ENCODE measurements at regions not wholly inside any gene's neighbourhood (a gene's known extent, or its start where the extent isn't known, plus 50 kb on each side); places are given as distances from the start of the nearest gene placed in this dataset.

DNA sequence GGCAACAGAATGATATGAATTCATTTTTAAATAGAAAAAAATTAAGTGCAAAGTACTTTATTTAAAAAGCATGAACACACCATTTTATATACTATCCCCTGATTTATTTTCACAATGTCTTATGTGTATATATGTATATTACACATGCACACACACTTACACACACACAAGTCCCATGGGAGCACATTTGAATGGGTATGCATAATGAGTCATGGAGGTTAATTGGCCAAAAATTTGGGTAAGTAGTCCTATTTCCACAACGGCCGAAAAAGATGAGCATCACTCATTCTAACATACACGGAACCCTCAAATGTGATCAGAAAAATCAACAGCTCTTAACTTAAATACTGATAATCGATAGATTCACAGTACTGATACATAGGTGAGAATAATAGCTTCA is 97.4 kb upstream of the NABP1 start:
- intact Hi-C loops (cut with DNase I), result no loop called here
- no peak for DNase-seq (ENCODE audit: extremely low spot score)
- Histone ChIP-seq H3K4me1 (no peaks in the 10 kb centered on the region), H3K4me3 (no peak overlapping the region), H3K9me3 (no peaks in the 10 kb centered on the region), H3K36me3 (no peaks in the 10 kb centered on the region), H3K27ac (replicated peaks in 1 of 4) (no peak overlapping the region), H3K27me3 (no peaks in the 10 kb centered on the region)
- WGBS, result 84% methylated on average over 4 of the region's 4 CpGs
- no peak for TF ChIP-seq POLR2AphosphoS5 (IDR thresholded peaks at IDR 0.05)
- TF ChIP-seq POLR2A (IDR thresholded peaks at IDR 0.05; ENCODE audit: low read depth), result no peak
- no peak for TF ChIP-seq CTCF (IDR thresholded peaks at IDR 0.05)
- TF ChIP-seq EP300 (IDR thresholded peaks at IDR 0.05), result no peak

GRCh38 chr2:191581003-191581402 is 96.9 kb upstream of the NABP1 start:
- Histone ChIP-seq H3K27me3 (no peaks in the 10 kb centered on the region), H3K36me3 (no peaks in the 10 kb centered on the region), H3K4me3 (no peak overlapping the region), H3K9me3 (no peaks in the 10 kb centered on the region), H3K27ac (replicated peaks in 1 of 4) (no peak overlapping the region), H3K4me1 (no peaks in the 10 kb centered on the region)
- no peak for DNase-seq (ENCODE audit: extremely low spot score)
- no peak for TF ChIP-seq POLR2AphosphoS5 (IDR thresholded peaks at IDR 0.05)
- TF ChIP-seq CTCF (IDR thresholded peaks at IDR 0.05), result no peak
- no peak for TF ChIP-seq EP300 (IDR thresholded peaks at IDR 0.05)
- intact Hi-C loops (cut with DNase I), result no loop called here

GRCh38 chr2:191582355-191582754 is 95.6 kb upstream of the NABP1 start:
- Histone ChIP-seq H3K4me3 (no peak overlapping the region), H3K27me3 (no peaks in the 10 kb centered on the region), H3K27ac (replicated peaks in 1 of 4) (no peak overlapping the region), H3K9me3 (no peaks in the 10 kb centered on the region), H3K4me1 (no peaks in the 10 kb centered on the region), H3K36me3 (no peaks in the 10 kb centered on the region)
- no peak for DNase-seq (ENCODE audit: extremely low spot score)
- no peak for TF ChIP-seq POLR2AphosphoS5 (IDR thresholded peaks at IDR 0.05)
- TF ChIP-seq POLR2A (IDR thresholded peaks at IDR 0.05; ENCODE audit: low read depth), result no peak
- no peak for TF ChIP-seq EP300 (IDR thresholded peaks at IDR 0.05)
- TF ChIP-seq CTCF (IDR thresholded peaks at IDR 0.05), result no peak
- intact Hi-C loops (cut with DNase I), result no loop called here

DNA sequence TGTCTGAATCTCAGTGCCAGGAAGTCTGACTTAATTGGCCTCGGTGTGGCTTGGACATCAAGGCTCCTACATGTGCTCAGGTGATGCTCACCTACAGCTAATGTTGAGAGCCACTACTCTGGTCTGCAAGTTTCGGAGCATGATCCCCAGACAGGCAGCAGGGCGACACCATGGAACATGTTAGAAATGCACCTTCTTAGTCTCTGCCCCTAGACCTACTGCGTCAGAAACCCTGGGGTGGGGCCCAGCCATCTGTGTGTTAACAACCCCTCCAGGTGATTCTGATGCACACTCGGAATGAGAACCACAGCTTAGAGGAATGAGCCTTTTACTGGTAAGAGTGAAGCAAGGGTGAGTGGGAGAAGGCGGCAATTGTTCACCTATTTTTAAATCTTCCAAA is 86.9 kb upstream of the NABP1 start:
- Histone ChIP-seq H3K27ac (replicated peaks in 1 of 4) (no peak overlapping the region), H3K9me3 (peaks cover 0 to 5% (median 0%) of the 10 kb centered on the region in 4 donors), H3K36me3 (no peaks in the 10 kb centered on the region), H3K4me3 (no peak overlapping the region), H3K27me3 (no peaks in the 10 kb centered on the region), H3K4me1 (no peaks in the 10 kb centered on the region)
- 96% methylated on average over 6 of the region's 6 CpGs for WGBS
- intact Hi-C loops (cut with DNase I), result no loop called here
- DNase-seq (ENCODE audit: extremely low spot score), result no peak
- TF ChIP-seq CTCF (IDR thresholded peaks at IDR 0.05) (no peak), POLR2A (IDR thresholded peaks at IDR 0.05; ENCODE audit: low read depth) (no peak), POLR2AphosphoS5 (IDR thresholded peaks at IDR 0.05) (no peak), EP300 (IDR thresholded peaks at IDR 0.05) (no peak)

GRCh38 chr2:191593622-191594385 is 84.1 kb upstream of the NABP1 start:
- H3K9me3 ChIP-seq, result peaks cover 0 to 5% (median 0%) of the 10 kb centered on the region in 4 donors
- H3K36me3 ChIP-seq, result no peaks in the 10 kb centered on the region
- H3K4me1 ChIP-seq, result no peaks in the 10 kb centered on the region
- no peaks in the 10 kb centered on the region for H3K27me3 ChIP-seq
- DNase-seq (ENCODE audit: extremely low spot score), result no peak
- H3K4me3 ChIP-seq, result no peak overlapping the region
- intact Hi-C loops (cut with DNase I), result no loop called here
- H3K27ac ChIP-seq (replicated peaks in 1 of 4), result no peak overlapping the region
- TF ChIP-seq POLR2A (IDR thresholded peaks at IDR 0.05; ENCODE audit: low read depth) (no peak), EP300 (IDR thresholded peaks at IDR 0.05) (no peak), CTCF (IDR thresholded peaks at IDR 0.05) (no peak)
- 63% methylated on average over 4 of the region's 5 CpGs for WGBS
